HG03460 (cell line): ENCODE measurements at regions not wholly inside any gene's neighbourhood (a gene's known extent, or its start where the extent isn't known, plus 50 kb on each side); places are given as distances from the start of the nearest gene placed in this dataset.

Source experiments
- ATAC-seq: cut with Tn5 transposase; IDR thresholded peaks from one replicate; pipeline ENCODE4 v1.9.1; 2021; ENCODE audit not compliant: unreplicated experiment

DNA sequence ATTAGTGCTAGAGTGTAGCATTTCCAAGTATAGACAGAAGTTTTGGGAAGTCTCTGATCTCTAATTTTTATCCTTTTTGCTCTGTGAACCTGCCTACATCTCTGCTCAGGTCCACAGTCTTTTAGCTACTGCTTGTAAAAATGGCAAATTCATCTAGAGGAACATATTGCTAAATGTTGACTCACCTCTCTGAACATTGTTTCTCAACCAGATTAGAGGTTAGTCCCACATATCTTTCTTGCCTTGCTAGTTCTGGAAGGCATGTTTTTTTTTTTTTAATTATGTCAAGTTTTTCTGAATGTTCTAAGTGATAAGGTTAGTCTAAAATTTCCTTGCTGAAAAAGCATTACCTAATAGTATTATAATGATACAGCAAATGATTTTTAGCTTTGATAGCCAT lies 2889.6 kb upstream of the PCDH20 start:
- ATAC-seq = no peak

DNA sequence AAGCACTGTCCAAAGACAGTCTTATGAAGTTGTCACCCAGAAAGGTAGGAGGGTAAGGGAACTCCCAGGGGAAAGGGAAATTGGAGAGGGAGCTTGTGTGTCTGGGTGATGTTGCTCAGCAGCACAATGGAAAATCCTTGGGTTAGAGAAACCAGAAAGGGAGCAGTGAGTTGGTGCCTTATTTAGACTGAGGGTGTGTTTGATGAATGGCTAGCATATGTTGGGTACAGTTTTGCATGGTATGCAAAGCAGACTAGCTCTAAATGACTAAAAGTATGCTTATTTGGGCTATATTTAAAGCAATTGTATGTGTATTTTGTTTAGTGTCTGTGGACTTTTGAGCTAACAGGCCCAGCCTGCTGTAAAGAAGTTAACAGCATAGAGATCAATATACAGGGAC lies 2884.6 kb upstream of the PCDH20 start:
- ATAC-seq = no peak

DNA sequence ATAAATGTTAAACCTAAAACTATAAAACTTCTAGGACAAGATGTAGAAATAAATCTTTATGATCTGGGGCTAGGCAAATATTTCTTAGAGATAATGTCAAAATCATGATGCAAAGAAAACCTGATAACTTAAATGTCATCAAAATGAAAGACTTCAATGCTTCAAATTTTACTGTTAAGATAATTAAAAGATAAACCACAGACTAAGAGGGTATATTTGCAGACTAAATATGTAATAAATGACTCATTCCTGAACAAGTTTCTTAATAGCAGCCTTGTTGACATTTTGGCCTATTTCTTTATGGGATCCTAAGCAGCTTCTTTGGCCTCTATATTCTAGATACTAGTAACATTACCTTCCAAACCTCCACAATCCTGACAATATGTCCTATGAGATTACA lies 2878.3 kb upstream of the PCDH20 start:
- ATAC-seq = no peak

DNA sequence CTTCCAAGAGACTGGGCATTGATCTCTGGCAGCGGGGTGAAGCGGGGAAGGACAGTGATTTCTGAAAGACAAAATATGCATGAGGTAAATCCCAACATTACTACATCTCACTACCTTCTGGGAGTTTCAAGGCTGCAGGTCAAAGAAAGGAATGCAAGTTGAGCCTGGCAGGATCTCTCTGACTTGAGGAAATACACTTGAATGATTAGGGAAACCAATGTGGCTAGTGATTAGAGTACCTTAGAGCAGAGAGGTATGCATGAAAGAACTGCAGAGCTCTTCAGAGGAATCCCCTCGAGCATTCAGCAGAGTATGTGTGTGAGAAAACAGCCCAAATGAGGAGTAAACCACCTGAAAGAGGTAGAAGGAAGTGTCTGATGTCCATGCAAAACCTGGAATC lies 2874.1 kb upstream of the PCDH20 start:
- ATAC-seq = no peak

DNA sequence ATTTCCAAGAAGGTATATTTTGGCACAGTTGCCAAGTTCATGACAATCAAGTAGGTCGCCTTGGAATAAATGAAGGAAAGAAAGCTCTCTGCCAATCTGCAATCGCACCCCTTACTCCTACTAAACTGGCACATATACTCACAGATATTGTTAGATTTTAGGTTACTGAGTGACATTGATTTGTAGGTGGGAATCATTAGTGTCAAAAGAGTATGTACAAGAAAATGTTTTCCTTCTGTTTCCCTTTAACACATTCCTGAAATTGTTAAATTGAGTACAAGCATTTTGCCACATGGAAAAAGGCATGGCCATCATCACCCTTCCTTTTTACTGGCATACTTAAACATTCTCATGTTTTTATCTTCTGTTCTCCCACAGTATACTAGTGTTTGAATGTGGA lies 2868.3 kb upstream of the PCDH20 start:
- no peak for ATAC-seq

DNA sequence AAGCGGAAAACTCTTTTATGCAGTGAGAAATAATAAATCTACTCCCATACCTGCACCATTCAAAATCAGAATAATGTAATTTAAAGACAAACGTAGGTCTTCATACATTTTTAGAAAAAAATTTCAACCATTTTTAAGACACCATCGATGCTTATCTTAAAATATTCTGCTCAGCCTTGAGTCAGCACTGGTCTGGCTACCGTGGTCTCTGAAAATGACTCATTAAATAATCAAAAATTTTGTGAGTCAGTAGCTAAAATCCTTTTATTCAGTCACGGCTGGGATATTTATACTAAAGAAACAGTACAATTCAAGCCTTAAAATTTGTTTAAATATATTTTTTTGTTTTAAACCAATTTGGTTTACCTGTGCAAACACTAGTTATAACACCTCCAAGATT lies 2862.8 kb upstream of the PCDH20 start:
- ATAC-seq = no peak

DNA sequence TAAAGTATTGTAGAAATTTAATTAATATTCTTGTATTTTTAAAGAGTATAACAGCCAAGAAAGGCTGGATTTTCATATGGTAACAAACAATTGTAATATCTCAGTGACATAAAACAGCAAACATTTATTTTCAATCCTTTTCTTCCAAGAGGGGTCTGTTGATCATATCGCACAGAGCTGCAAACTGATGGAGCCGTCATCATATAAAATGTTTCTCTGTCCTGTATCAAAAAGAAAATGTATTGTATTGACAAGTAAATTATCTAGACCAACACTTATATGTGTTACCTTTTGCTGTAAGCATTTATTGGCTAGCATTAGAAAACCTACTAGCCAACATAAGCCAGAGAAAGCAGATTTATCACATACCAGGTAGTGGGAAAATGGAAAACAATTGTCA lies 2861.4 kb upstream of the PCDH20 start:
- ATAC-seq = no peak

DNA sequence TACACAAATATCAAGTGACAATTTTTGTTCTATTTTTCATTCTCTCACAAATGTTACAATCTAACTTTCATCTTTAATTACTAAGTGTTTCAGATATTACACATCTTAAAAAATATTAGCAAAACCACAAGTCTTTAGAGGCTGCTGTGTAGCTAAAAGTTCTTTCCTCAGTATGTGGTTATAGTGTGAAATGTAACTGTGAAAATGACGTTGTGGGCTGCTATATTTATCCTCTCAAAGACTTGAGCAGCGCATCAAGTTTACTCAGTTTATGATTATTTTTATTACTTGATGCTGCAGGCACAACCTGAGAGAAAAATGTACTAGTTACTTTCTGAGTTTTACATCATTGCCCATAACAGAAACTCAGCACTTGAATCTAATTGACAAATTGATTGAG lies 2860.6 kb upstream of the PCDH20 start:
- ATAC-seq = no peak

DNA sequence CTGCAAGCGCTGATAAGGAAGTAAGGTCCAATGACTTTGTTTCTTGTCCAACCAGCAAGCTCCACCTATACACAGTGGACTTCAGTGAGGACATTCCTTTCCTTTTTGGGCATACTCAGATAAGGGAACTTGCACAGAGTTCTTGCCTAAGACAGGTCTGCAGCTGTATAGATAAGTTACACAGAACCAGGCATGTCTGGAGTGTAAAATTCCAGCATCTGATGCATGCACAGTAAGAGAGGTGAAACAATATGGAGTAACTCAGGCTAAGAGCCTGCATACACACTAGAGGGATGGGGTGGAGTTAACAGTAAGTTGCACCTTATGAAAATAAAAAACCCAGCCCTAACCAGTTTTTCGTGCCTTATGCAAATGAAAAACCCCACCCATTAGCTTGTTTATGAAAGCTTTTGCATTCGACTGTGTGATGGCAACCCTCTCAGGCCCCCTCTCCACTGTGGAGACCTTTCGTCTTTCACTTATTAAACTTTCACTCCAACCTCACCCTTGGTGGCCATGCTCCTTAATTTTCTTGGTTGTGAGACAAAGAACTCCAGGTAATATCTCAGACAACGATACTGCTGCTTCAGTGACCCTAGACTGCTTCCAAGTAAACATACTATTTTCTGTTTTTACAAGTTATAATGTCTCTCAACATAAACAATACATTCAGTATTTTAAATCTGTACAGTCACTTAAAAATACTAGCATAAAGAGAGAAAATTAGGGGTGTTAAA lies 2859.0 kb upstream of the PCDH20 start:
- ATAC-seq = no peak

DNA sequence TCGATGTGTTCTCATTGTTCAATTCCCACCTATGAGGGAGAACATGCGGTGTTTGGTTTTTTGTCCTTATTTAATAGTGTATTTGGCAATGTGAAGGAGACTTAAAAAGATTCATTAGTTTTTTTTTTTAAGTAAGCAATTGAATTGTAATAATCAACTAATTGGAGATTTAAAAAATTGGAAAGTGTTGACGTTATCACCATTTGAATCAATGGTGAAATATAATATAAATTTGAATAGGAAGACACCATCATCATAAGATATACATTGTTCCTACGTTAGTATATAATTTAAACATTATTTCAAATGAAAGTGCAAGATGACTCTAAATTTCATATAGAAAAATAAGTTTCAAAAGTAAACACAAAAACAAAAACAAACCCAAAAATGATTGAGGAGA lies 2858.1 kb upstream of the PCDH20 start:
- no peak for ATAC-seq

DNA sequence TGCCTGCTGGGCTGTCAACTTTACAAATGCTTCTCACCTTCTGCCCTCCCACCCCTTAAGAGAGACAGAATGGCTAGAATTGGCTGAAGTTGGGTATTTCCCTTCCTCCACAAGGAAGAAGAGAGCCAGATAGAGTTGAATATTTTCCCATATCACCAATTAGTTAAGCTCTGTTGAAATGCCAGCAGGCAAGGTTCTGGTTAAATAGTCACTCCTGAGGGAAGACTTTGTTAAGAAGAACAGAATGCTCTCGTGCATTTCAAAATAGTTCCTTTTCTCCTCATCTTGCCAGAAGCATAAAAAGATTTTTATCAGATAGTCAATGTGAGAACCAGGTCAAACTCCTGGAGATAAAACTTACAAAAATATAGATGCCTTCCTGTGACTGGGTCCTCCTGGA lies 2857.0 kb upstream of the PCDH20 start:
- no peak for ATAC-seq

DNA sequence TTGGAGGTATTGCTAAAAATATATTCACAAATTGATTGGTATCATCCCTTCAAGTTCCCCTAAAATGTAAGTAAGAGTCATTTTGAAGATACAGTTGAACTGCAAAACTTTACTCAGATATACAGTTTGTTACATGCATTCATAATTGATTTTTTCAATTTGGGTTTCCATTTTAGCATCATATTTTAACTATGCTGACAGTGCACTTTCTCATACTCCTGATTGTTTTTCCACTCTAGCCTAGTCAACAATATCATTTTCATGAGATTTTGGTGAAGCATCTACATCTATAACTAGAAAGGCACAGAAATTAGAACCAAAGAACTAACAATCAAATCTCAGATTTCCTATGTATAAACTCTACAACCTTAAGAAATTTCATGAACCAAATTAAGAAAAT lies 2850.4 kb upstream of the PCDH20 start:
- ATAC-seq = no peak

DNA sequence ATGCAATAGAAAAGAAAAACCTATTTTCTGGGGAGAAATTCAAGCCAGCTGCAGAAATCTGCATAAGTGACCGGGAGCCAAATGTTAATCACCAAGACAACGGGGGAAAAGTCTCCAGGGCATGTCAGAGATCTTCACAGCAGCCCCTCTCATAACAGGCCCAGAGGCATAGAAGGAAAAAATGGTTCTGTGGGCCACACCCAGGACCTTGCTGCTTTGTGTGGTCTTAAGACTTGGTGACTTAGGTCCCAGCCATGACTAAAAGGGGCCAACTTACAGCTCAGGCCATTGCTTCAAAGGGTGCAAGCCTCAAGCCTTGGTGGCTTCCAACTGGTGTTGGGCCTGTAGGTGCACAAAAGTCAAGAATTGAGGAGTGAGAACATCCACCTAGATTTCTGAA lies 2847.6 kb upstream of the PCDH20 start:
- no peak for ATAC-seq

DNA sequence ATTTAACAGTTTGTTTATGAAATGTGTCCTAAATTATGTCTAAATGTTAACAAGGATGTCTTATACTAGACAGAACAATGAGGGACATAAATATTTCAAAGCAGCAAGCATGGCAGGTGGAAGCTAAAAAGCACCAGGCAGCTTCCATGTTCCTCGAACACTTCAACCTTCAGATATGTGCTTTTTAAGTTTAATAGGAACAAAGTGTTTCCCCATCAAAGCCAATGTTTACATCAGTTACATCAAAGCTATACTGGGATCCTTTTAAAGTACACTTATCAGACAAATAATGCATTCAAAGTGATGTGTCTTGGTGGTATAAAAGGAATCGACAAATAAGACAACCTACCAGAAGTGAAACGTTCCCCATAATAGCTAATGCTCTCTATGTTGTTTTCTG lies 2841.1 kb upstream of the PCDH20 start:
- ATAC-seq = no peak

DNA sequence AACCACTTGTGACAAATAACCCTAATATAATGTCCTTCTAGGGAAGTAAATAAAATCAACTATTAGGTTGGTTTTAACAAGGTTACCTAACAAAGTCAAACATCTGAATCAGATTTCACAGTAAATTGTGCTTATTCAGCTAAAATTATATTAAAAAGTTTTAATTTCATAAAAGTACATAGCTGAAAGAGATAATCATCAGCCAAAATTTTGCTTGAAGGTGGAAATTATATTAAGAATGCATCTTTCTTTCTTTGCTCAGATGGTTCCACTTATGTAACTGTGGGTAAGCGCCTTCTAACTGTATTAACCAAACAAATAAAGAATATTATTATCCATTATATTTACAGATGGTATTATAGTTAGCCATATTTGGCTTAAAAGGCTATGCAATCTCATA lies 2840.3 kb upstream of the PCDH20 start:
- ATAC-seq = no peak

DNA sequence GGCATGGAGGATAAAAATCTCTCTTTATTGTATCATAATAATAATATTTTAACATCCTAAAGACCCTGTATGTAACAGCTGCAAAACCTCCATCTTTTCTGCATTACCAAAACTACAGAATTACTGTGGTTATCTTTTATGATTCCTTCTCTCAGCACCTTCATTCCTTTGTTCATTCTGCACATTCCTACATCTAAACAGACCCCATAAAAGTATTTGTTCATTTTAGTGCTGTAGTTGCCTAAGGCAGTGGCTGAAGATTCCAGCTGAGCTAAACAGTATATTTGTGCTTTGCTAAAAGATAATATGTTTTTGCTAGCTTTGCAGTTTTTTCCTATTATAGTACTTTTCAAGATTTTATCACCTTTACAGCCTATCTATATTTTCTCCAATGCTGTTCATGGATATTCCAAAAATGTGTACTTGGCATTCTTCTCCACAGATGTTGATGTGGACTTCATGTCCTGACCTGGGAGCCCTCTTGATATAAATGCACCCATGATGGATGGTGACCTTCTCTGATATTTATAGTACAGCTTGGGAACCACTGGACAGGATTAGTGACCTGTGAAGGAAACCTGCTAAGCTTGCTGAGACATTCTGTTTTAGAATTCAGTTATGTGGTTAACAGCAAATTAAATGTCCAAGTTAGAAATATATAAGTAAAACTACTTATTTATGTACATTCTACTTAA lies 2832.9 kb upstream of the PCDH20 start:
- ATAC-seq = no peak

DNA sequence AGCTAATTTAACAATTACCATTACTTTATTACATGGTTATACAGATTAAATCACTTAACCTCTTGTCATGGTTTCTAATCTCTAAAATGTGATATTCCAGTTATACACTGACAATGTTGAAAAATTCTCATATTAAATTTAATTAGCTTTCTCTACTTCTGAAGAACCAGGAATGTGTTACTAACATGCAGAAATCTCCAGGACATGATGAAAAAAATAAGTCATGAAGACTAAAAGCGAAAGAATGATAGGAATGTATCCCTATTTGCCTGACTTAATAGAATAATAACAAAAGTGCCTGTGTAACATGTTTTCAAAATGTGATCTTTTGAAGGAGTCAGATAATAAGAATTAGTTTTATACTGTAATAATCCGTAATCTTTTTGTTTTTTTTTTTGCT lies 2823.7 kb upstream of the PCDH20 start:
- ATAC-seq = no peak

DNA sequence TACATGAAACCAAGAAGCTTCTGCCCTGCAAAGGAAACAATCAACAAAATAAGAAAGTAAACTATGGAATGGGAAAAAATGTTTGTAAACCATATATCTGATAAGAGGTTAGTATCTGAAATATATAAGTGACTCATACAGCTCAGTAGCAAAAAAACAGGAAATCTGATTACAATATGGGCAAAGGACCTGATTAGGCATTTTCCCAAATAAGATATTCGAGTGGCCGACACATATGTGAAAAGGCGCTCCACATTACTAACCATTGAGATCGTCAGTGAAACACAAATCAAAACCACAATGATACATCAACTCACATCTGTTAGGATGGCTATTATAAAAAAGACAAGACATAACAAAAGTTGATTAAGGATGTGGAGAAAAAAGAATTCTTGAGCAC lies 2818.6 kb upstream of the PCDH20 start:
- ATAC-seq = no peak

DNA sequence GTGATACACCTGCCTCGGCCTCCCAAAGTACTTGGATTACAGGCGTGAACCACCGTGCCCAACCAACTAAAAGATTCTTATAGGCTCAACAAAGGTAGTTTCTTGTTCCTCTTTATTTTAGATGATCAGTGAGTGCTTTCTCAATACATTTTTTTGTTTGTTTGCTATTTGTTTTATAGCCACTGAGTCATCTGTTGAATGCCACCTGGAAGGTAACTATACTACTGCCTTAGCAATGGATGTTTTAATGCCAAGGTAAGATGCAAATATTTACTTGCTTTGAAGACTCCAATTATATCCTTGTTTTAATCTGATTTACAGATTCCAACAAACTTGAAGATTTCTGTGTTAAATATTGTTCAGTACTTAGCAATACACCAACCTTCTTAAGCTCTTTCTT lies 2807.4 kb upstream of the PCDH20 start:
- ATAC-seq = no peak

DNA sequence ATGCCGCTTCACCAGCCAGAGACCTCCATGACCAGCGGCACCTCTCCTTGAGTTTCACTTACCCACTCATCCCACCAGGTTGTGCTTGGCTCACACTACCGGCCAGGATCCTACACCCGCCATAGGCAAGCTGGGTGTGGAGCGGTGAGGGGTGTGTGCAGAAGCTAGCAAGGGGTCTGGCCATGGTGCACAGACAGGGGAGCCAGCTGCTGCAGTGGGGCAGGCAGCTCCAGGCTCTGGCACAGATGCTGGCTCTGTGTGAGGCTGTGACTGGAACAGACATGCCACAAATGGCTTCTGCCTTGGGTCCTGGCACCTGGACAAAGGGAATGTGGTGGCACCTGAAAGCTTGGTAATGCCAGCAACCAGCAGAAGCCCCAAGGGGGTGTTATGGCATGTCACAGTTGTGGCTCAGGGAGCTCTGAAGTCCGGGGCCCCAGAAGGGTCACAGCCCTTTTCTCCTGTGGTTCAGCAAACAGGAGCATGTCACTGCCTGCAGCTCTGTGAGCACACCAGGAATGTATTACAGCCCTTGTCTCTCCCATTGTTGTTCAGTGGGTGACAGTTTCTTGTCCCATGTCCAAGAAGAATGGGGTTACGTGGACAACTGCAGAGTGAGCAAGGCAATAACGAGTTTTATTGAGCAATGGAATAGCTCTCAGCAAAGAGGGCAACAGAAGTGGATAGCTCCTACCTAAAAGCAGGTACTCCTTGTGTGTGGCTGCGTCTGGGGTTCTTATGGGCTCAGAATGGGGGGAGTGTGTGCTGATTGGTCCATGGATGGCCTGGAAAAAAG lies 2791.0 kb upstream of the PCDH20 start:
- no peak for ATAC-seq

DNA sequence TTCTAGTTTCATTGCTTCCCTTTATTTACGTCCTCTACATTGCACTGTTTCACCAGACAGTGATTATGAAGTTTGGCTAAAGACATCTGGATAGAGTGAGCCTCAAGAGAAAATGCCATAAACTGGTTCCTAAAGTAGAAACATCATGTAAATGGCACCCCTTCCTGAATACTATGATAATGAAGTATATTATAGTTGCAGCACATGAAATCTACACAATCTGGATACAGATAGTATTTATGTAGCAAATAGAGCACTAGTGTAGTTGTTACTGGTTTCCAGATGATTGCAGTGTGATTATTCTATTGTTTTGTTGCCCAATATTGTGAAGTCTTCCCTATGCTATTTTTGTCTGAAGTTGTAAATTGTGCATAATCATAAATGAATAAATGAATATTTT lies 2786.9 kb upstream of the PCDH20 start:
- ATAC-seq = no peak

DNA sequence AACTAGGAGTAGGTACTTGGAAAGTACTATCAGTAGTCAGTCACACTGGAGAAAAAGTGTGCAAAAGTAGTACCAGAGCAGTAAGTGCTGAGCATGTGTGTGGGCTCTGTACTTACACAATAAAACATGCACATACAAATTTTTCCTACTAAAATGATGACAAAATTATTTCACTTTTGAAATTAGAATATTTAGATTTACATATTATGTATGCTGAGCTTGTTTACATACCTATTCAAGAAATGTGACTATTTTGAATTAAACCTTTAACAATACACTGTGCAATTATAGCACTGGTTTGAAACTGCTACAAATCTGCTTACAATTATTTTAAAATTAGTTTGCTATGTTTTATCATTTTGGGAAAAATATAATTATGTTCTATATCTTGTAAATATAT lies 2781.6 kb upstream of the PCDH20 start:
- no peak for ATAC-seq
